CD4-positive, alpha-beta T cell (primary cell): ENCODE measurements at regions not wholly inside any gene's neighbourhood (a gene's known extent, or its start where the extent isn't known, plus 50 kb on each side); places are given as distances from the start of the nearest gene placed in this dataset.

Experiments
- ATAC-seq: fragments of 200-7000 bp; cut with Tn5 transposase; one replicate; pipeline ENCODE4 v1.10.0; 2022; ENCODE audit warnings: mild to moderate bottlenecking; ENCODE audit not compliant: poor library complexity
- CTCF ChIA-PET: fragments of 350-600 bp; sonication (Branson Sonifier 250); formaldehyde crosslinking; loops from one replicate; lab custom pipeline; 2021; ENCODE audit warnings: antibody characterized with exemption, inconsistent platforms; lab: Charles Lee
- POLR2A ChIA-PET: fragments of 350-600 bp; sonication (Branson Sonifier 250); formaldehyde crosslinking; loops from one replicate; lab custom pipeline; 2021; ENCODE audit warnings: antibody characterized with exemption, inconsistent platforms; lab: Charles Lee
- DNase-seq, 14 experiments: peaks; one replicate each; pipeline ENCODE4 v3.0.0-alpha.2; 2013 to 2020; ENCODE audit warnings: mixed read lengths in 2 of 14
- H3K27ac ChIP-seq, 2 donors: one replicate each; pipeline versions ENCODE4 v1.5.1 to v1.7.0; 2013; ENCODE audit warnings: low read length in 2 of 2, low read depth in 1 of 2, mild to moderate bottlenecking in 1 of 2
- H3K27me3 ChIP-seq, 2 experiments: 1 replicate in 1 of 2; 2 replicates in 1 of 2; pipeline versions ENCODE4 v1.6.1 to v1.7.0; 2013; ENCODE audit warnings: low read length in 2 of 2, control low read depth in 1 of 2, mild to moderate bottlenecking in 1 of 2, moderate library complexity in 1 of 2; ENCODE audit not compliant: insufficient read depth in 2 of 2, control insufficient read depth in 1 of 2
- H3K36me3 ChIP-seq: one replicate; pipeline ENCODE4 v1.6.1; 2013; ENCODE audit warnings: low read length, control low read depth; ENCODE audit not compliant: insufficient read depth
- H3K4me1 ChIP-seq: one replicate; pipeline ENCODE4 v1.6.1; 2013; ENCODE audit warnings: low read length, control low read depth; ENCODE audit not compliant: insufficient read depth
- H3K4me3 ChIP-seq: one replicate; pipeline ENCODE4 v1.5.1; 2013; ENCODE audit warnings: mild to moderate bottlenecking, low read length, moderate library complexity
- H3K9me3 ChIP-seq, 2 experiments: 1 replicate in 1 of 2; 2 replicates in 1 of 2; pipeline versions ENCODE4 v1.6.1 to v1.7.0; 2013; ENCODE audit warnings: low read length in 2 of 2, mild to moderate bottlenecking in 2 of 2, control low read depth in 1 of 2, moderate library complexity in 1 of 2; ENCODE audit not compliant: control insufficient read depth in 1 of 2, insufficient read depth in 1 of 2
- H3K27ac Mint-ChIP-seq: one replicate; pipeline ENCODE4 v1.8.0; 2020; ENCODE audit warnings: mixed read lengths
- H3K27me3 Mint-ChIP-seq: one replicate; pipeline ENCODE4 v1.8.0; 2021; ENCODE audit warnings: mixed read lengths
- H3K36me3 Mint-ChIP-seq: one replicate; pipeline ENCODE4 v1.8.0; 2021; ENCODE audit warnings: low read depth, mixed read lengths
- H3K4me1 Mint-ChIP-seq: one replicate; pipeline ENCODE4 v1.8.0; 2021; ENCODE audit warnings: low read depth, mixed read lengths
- H3K4me3 Mint-ChIP-seq: one replicate; pipeline ENCODE4 v1.8.0; 2020; ENCODE audit warnings: mild to moderate bottlenecking, mixed read lengths
- H3K9me3 Mint-ChIP-seq: one replicate; pipeline ENCODE4 v1.8.0; 2020; ENCODE audit warnings: mixed read lengths
- intact Hi-C, 2 experiments: fragments of 100-400 bp; cut with DNase I in 1 of 2; cut with micrococcal nuclease in 1 of 2; formaldehyde crosslinking; loops; one replicate each; pipeline versions ENCODE4 v1.15.1 to v1.9.0; 2023 to 2025; cut with DNase I, micrococcal nuclease
- TF ChIP-seq, protein P1 (sequence below): fragments of 200-600 bp; IDR thresholded peaks from one replicate; pipeline ENCODE4 v1.8.0; 2022; ENCODE audit warnings: antibody characterized with exemption, mild to moderate bottlenecking

DNA sequence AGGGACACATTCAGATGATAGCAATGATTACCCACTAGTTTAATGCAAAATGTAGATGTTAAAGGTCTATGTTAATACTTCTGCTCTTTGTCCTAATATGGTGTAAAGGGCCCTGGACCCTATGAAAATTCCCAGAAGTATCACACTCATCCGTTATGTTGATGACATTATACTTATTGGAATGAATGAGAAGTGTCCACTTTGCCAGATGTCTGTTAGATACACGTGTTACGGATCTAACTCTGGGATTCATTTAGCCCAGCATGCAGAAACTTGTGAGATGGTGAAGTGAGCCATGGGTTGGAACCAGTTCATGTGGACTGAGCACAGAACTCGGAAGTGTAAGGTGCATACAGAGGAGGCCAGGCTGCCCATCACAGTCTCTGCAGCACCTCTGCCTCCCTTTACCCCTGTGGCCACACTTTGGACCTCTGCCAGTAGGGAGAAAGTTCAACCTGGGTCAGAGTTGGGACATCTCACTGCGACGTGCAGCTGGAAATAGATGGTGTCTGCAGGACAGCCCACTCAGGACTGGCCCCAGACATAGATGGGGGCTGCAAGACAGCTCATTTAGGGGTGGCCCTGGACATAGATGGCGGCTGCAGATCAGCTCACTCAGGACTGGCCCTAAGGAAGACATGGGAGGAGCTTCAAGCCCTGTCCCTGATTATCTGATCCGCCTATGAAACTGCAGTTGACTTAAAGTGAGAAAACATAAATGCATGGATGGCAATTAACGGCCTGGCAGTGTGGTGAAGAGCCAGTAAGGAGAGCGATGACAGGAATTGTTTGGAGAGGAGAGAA lies 71.2 kb upstream of the THBS2 start:
- Histone ChIP-seq H3K9me3 (peaks cover 0 to 8% of the 10 kb centered on the region in 2 experiments), H3K4me1 (no peaks in the 10 kb centered on the region), H3K36me3 (no peaks in the 10 kb centered on the region), H3K4me3 (no peak overlapping the region), H3K27me3 (peaks cover 0 to 3% of the 10 kb centered on the region in 2 experiments), H3K27ac (no peak overlapping the region)
- H3K4me1 Mint-ChIP-seq: no peaks in the 10 kb centered on the region
- no peak overlapping the region for H3K4me3 Mint-ChIP-seq
- H3K27me3 Mint-ChIP-seq: peaks cover 28% of the 10 kb centered on the region
- intact Hi-C loops: no loop called here
- TF ChIP-seq, protein P1, sequence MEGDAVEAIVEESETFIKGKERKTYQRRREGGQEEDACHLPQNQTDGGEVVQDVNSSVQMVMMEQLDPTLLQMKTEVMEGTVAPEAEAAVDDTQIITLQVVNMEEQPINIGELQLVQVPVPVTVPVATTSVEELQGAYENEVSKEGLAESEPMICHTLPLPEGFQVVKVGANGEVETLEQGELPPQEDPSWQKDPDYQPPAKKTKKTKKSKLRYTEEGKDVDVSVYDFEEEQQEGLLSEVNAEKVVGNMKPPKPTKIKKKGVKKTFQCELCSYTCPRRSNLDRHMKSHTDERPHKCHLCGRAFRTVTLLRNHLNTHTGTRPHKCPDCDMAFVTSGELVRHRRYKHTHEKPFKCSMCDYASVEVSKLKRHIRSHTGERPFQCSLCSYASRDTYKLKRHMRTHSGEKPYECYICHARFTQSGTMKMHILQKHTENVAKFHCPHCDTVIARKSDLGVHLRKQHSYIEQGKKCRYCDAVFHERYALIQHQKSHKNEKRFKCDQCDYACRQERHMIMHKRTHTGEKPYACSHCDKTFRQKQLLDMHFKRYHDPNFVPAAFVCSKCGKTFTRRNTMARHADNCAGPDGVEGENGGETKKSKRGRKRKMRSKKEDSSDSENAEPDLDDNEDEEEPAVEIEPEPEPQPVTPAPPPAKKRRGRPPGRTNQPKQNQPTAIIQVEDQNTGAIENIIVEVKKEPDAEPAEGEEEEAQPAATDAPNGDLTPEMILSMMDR: no peak
- H3K27ac Mint-ChIP-seq: no peak overlapping the region
- ChIA-PET POLR2A (no interaction called here), CTCF (no interaction called here)
- DNase-seq (no peak), ATAC-seq (no peak)
- H3K36me3 Mint-ChIP-seq: no peaks in the 10 kb centered on the region
- no peaks in the 10 kb centered on the region for H3K9me3 Mint-ChIP-seq

DNA sequence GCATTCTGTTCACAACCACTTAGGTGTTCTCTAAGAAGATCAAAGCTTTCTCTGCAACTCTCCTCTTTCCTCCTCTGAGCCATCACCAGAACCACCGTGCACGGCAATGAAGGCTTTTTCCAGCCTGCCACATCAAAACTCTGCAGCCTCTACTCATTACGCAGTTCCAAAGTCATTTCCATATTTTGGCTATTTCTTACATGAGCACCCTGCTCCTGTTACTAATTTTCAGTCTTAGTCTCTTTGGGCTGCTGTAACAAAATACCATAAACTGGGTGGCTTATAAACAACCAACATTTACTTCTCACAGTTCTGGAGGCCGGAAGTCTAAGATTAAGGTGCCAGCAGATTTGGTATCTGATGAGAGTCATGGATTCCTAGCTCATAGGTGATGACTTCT lies 70.4 kb upstream of the THBS2 start:
- no peak overlapping the region for H3K27ac Mint-ChIP-seq
- CTCF ChIA-PET: no interaction called here
- no peak overlapping the region for H3K27ac ChIP-seq
- POLR2A ChIA-PET: no interaction called here
- H3K4me1 Mint-ChIP-seq: no peaks in the 10 kb centered on the region
- no peaks in the 10 kb centered on the region for H3K4me1 ChIP-seq
- peaks cover 0 to 8% of the 10 kb centered on the region in 2 experiments for H3K9me3 ChIP-seq
- TF ChIP-seq, protein P1: no peak
- ATAC-seq: no peak
- H3K27me3 ChIP-seq: peaks cover 0 to 3% of the 10 kb centered on the region in 2 experiments
- intact Hi-C loops: no loop called here
- no peak for DNase-seq
- peaks cover 21% of the 10 kb centered on the region for H3K27me3 Mint-ChIP-seq
- H3K36me3 ChIP-seq: no peaks in the 10 kb centered on the region
- no peaks in the 10 kb centered on the region for H3K36me3 Mint-ChIP-seq
- H3K4me3 Mint-ChIP-seq: no peak overlapping the region
- H3K4me3 ChIP-seq: no peak overlapping the region
- no peaks in the 10 kb centered on the region for H3K9me3 Mint-ChIP-seq

DNA sequence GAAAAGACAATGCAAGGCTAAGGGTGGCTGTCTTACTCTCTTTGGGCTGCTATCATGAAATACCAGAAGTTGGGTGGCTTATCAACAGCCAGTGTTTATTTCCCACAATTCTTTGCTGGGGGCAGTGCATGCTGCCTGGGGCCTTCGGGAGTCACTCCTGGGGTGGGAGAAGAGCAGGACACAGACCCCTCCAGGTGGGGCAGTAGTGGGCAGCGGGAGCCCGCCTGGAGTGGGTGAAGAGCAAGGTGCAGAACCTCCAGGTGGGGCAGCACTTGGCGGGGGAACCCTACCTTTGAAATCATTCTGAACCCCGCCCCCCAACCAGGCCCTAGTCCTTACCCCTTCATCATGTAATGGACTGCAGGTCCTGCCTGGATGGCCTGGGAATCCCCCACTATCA lies 69.6 kb upstream of the THBS2 start:
- peaks cover 0 to 8% of the 10 kb centered on the region in 2 experiments for H3K9me3 ChIP-seq
- Mint-ChIP-seq H3K36me3 (no peaks in the 10 kb centered on the region), H3K4me3 (no peak overlapping the region), H3K4me1 (no peaks in the 10 kb centered on the region), H3K27ac (no peak overlapping the region), H3K27me3 (peaks cover 20% of the 10 kb centered on the region), H3K9me3 (no peaks in the 10 kb centered on the region)
- intact Hi-C loops: no loop called here
- H3K27me3 ChIP-seq: peaks cover 0 to 3% of the 10 kb centered on the region in 2 experiments
- H3K4me3 ChIP-seq: no peak overlapping the region
- TF ChIP-seq, protein P1: no peak
- POLR2A ChIA-PET: no interaction called here
- no peak for DNase-seq
- H3K4me1 ChIP-seq: no peaks in the 10 kb centered on the region
- CTCF ChIA-PET: no interaction called here
- no peaks in the 10 kb centered on the region for H3K36me3 ChIP-seq
- H3K27ac ChIP-seq: no peak overlapping the region
- no peak for ATAC-seq
